Heart right ventricle (tissue), 16 donors: ENCODE measurements at regions not wholly inside any gene's neighbourhood (a gene's known extent, or its start where the extent isn't known, plus 50 kb on each side); places are given as distances from the start of the nearest gene placed in this dataset.

Source experiments
- ATAC-seq, 8 donors: fragments of 200-7000 bp; cut with Tn5 transposase; one replicate each; pipeline ENCODE4 v1.9.1; 2020; ENCODE audit warnings: mild to moderate bottlenecking in 8 of 8, moderate library complexity in 8 of 8, moderate number of reproducible peaks in 1 of 8
- DNase-seq, 2 donors: peaks; one replicate each; pipeline ENCODE4 v3.0.0-alpha.2; 2020
- H3K27ac ChIP-seq, 10 donors: fragments of 200-600 bp; sonication (generic) in 2 of 10; one replicate each; pipeline versions ENCODE4 v1.5.0 to v1.8.0; 2020 to 2022; ENCODE audit warnings: mild to moderate bottlenecking in 3 of 10
- H3K27me3 ChIP-seq, 7 donors: fragments of 200-600 bp; one replicate each; pipeline ENCODE4 v1.8.0; 2021 to 2022; ENCODE audit warnings: mild to moderate bottlenecking in 2 of 7
- H3K36me3 ChIP-seq, 9 donors: fragments of 200-600 bp; sonication (generic) in 1 of 9; one replicate each; pipeline versions ENCODE4 v1.5.0 to v1.8.0; 2020 to 2022; ENCODE audit warnings: mild to moderate bottlenecking in 2 of 9
- H3K4me1 ChIP-seq, 9 donors: fragments of 200-600 bp; sonication (generic) in 1 of 9; one replicate each; pipeline versions ENCODE4 v1.5.0 to v1.8.0; 2020 to 2022; ENCODE audit warnings: mild to moderate bottlenecking in 4 of 9
- H3K4me3 ChIP-seq, 10 donors: fragments of 200-600 bp; sonication (generic) in 2 of 10; one replicate each; pipeline versions ENCODE4 v1.5.0 to v1.8.0; 2020 to 2022; ENCODE audit warnings: mild to moderate bottlenecking in 7 of 10, moderate library complexity in 2 of 10
- H3K9me3 ChIP-seq, 11 donors: fragments of 200-600 bp in 10 of 11; sonication (generic) in 2 of 11; one replicate each; pipeline versions ENCODE4 v1.5.0 to v1.8.0; 2013 to 2022; ENCODE audit warnings: mild to moderate bottlenecking in 2 of 11, control low read depth in 1 of 11, moderate library complexity in 1 of 11
- WGBS, 2 donors: extraction: QIAGEN DNeasy Blood & Tissue Kit; methylation state at CpG; one replicate each; pipeline ENCODE4 v1.1.7; 2013; ENCODE audit warnings: inconsistent platforms in 1 of 2; 5-methylcytosine and 5-hydroxymethylcytosine counted together
- intact Hi-C, 10 donors: fragments of 100-400 bp; cut with DNase I; formaldehyde crosslinking; loops; one replicate each; pipeline versions ENCODE4 v1.11.1 to v1.14.2; 2022
- TF ChIP-seq, protein P1 (sequence below), 9 donors: fragments of 200-600 bp; sonication (generic) in 2 of 9; IDR thresholded peaks; one replicate each; pipeline versions ENCODE4 v1.5.0 to v1.8.0; 2021 to 2022; ENCODE audit warnings: antibody characterized with exemption in 9 of 9, mild to moderate bottlenecking in 5 of 9, moderate library complexity in 1 of 9
- donor health status: Arrhythmogenic right ventricular cardiomyopathy.
- donor health status: ischemic (EF 13 %, LVEDD 7.1; RV severe dilation, severe dysfunction).
- donor health status: healthy with polysubstance abuse.
- donor health status: DM: no; HTN: yes; CAD: no.
- donor health status: DM: no; HTN: no; CAD: no.
- donor health status: ischemic (EF 25% LVEDD 6.9; RV normal size, moderate dysfunction).
- donor health status: ischemic (EF 25% LVEDD 5.7; RV mildly dilated, moderate dysfunction).
- donor health status: healthy.
- donor health status: DM: yes; HTN: yes; CAD: no.
- donor health status: Ischemic cardiomyopathy.
- donor health status: ischemic (EF 35%, LVEDD 5.7; RV mildly dilated, moderate dysfunction).
- donor health status: nonischemic (EF 11% LVEDD 7.7; RV severe dilation, severe dysfunction).
- donor health status: DM: yes; HTN: yes; CAD: no.
- donor health status: PGD.
- donor health status: ischemic (EF 29% LVEDD 5.4; RV normal size, mild dysfunction).
- donor health status: nonischemic (EF 23%, LVEDD 6.1; RV moderate dilation, normal function).

DNA sequence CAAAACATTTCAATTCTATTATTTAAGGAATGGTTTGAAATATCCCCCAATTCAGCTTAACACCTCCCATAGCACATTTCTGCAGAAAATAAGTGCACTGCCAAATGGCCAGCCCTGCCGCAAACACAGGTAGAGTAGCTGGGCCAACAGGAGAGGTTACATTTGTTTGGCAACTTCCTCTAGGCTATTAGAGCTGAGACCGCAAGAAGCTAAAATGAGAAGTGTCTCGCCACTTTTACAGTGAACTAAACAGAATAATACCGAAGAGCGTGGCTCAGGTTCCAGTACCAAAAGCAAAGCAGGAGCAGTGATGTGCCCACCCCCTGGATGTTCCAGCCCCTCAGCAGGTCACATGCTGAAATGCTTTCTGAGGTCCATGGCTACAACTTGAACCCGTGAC lies 154.5 kb upstream of the PKN2 start:
- Histone ChIP-seq H3K36me3 (no peaks in the 10 kb centered on the region), H3K27me3 (no peaks in the 10 kb centered on the region)
- ATAC-seq: no peak

GRCh38 chr1:88530246-88530645 lies 153.8 kb upstream of the PKN2 start:
- TF ChIP-seq, protein P1, sequence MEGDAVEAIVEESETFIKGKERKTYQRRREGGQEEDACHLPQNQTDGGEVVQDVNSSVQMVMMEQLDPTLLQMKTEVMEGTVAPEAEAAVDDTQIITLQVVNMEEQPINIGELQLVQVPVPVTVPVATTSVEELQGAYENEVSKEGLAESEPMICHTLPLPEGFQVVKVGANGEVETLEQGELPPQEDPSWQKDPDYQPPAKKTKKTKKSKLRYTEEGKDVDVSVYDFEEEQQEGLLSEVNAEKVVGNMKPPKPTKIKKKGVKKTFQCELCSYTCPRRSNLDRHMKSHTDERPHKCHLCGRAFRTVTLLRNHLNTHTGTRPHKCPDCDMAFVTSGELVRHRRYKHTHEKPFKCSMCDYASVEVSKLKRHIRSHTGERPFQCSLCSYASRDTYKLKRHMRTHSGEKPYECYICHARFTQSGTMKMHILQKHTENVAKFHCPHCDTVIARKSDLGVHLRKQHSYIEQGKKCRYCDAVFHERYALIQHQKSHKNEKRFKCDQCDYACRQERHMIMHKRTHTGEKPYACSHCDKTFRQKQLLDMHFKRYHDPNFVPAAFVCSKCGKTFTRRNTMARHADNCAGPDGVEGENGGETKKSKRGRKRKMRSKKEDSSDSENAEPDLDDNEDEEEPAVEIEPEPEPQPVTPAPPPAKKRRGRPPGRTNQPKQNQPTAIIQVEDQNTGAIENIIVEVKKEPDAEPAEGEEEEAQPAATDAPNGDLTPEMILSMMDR (IDR thresholded peaks at IDR 0.05): no peak
- H3K36me3 ChIP-seq: no peaks in the 10 kb centered on the region
- no peaks in the 10 kb centered on the region for H3K27me3 ChIP-seq
- no peak overlapping the region for H3K27ac ChIP-seq
- ATAC-seq: no peak
- no peaks in the 10 kb centered on the region for H3K9me3 ChIP-seq
- intact Hi-C loops: loop anchor here in 1 of 10 donors (5.0 kb wide), 1 partner anchor 68 kb away; no protein-coding TSS in a partner anchor
- 83 to 92% methylated on average over 3 of the region's 3 CpGs for WGBS, 2 donors
- H3K4me1 ChIP-seq: no peaks in the 10 kb centered on the region
- no peak overlapping the region for H3K4me3 ChIP-seq
- DNase-seq: no peak

More for the DNA sequence above, 154.5 kb upstream of the PKN2 start:
- Histone ChIP-seq H3K4me1 (no peaks in the 10 kb centered on the region), H3K4me3 (no peak overlapping the region), H3K9me3 (no peaks in the 10 kb centered on the region), H3K27ac (no peak overlapping the region)
- TF ChIP-seq, protein P1 (IDR thresholded peaks at IDR 0.05): no peak
- WGBS, 2 donors: 93 to 95% methylated on average over 6 of the region's 6 CpGs
- no peak for DNase-seq
- intact Hi-C loops: loop anchor here in 1 of 10 donors (5.0 kb wide), 1 partner anchor 702 kb away; no protein-coding TSS in a partner anchor

DNA sequence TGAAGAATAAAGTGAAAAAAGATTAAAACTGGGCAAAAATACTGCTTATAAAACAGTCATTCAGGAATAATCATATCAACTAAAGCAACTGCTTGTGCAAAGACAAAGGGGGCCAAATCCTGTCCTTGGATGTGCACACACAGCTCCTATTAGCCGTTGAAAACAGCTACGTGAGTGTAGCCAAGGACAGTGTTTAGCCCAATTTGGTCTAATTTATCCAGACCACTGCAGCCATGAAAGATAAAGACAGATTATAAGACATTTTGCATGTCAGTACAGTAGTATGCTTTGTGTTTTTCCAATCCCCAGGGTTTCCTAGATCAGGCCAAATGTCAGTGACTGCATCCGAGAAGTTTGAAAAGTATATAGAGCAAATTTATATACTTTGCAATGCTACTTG lies 146.3 kb upstream of the PKN2 start:
- DNase-seq (no peak), ATAC-seq (peak in 2 of 8 donors; percentile 34 to 53)
- intact Hi-C loops: no loop called here
- H3K27me3 ChIP-seq: no peaks in the 10 kb centered on the region
- peaks cover 0 to 8% (median 0%) of the 10 kb centered on the region in 11 donors for H3K9me3 ChIP-seq
- no peak overlapping the region for H3K27ac ChIP-seq
- TF ChIP-seq, protein P1 (IDR thresholded peaks at IDR 0.05): no peak
- no peaks in the 10 kb centered on the region for H3K4me1 ChIP-seq
- 65 to 69% methylated on average over 3 of the region's 3 CpGs for WGBS, 2 donors
- no peaks in the 10 kb centered on the region for H3K36me3 ChIP-seq
- H3K4me3 ChIP-seq: no peak overlapping the region

GRCh38 chr1:88538222-88538899 lies 145.7 kb upstream of the PKN2 start:
- peaks cover 0 to 8% (median 0%) of the 10 kb centered on the region in 11 donors for H3K9me3 ChIP-seq
- TF ChIP-seq, protein P1 (IDR thresholded peaks at IDR 0.05): no peak
- no peak for ATAC-seq
- H3K4me3 ChIP-seq: no peak overlapping the region
- intact Hi-C loops: no loop called here
- no peaks in the 10 kb centered on the region for H3K4me1 ChIP-seq
- H3K27me3 ChIP-seq: no peaks in the 10 kb centered on the region
- no peak overlapping the region for H3K27ac ChIP-seq
- no peak for DNase-seq
- WGBS, 2 donors: 76 to 77% methylated on average over 2 of the region's 2 CpGs
- H3K36me3 ChIP-seq: no peaks in the 10 kb centered on the region
